ENCODE measurements at regions not wholly inside any gene's neighbourhood (a gene's known extent, or its start where the extent isn't known, plus 50 kb on each side); places are given as distances from the start of the nearest gene placed in this dataset.
"Not testable (repeated sequence)": the region's sequence is repeated elsewhere in the genome, so short reads cannot be mapped to it uniquely, and the experiment has no call there.

DNA sequence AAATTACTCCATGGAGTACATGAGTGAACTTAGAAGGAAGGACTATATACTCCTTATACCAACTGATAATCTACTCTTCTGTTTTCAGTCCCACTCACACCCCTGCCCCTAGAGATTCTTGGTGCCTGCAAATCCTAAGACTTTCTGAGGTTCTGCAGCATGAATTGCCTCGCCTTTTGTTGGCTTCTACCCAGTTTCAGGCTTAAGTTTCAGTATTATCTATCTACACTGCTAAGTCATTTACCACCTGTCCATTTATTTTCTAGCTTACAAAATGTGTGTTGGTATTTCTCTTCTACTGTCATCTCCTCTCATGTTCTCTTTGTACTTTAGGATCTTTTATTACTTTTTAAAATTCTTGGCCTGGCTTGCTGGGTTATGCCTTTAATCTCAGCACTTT, 94.4 kb upstream of the AMOT start:
- Histone ChIP-seq H2AFZ (ENCODE audit: low read length) (no peak overlapping the region), H4K20me1 (ENCODE audit: low read length) (no peaks in the 10 kb centered on the region), H3K36me3 (ENCODE audit: low read depth, low read length) (no peaks in the 10 kb centered on the region), H3K4me2 (ENCODE audit: low read length) (no peak overlapping the region), H3K4me1 (ENCODE audit: insufficient read depth, low read length) (no peaks in the 10 kb centered on the region), H3K4me3 (ENCODE audit: low read length) (no peak overlapping the region), H3K79me2 (ENCODE audit: low read length) (no peaks in the 10 kb centered on the region), H3K9ac (ENCODE audit: low read length) (no peak overlapping the region), H3K9me2 (replicated peaks; ENCODE audit: low read length) (no peaks in the 10 kb centered on the region), H3K27ac (ENCODE audit: low read length) (no peak overlapping the region), H3K9me3 (ENCODE audit: low read length) (no peaks in the 10 kb centered on the region), H3F3A (ENCODE audit: low read length, unreplicated experiment) (no peaks in the 10 kb centered on the region), H3K27me3 (ENCODE audit: low read length) (no peaks in the 10 kb centered on the region)
- POLR2A ChIA-PET (ENCODE audit: unreplicated experiment): no interaction called here
- DNase-seq: no peak
- intact Hi-C loops (cut with micrococcal nuclease): no loop called here
- CTCF ChIA-PET: no interaction called here
- BruUV-seq (replicated peaks): no TSS peak
- ATAC-seq: no peak
- TF ChIP-seq, protein P1, sequence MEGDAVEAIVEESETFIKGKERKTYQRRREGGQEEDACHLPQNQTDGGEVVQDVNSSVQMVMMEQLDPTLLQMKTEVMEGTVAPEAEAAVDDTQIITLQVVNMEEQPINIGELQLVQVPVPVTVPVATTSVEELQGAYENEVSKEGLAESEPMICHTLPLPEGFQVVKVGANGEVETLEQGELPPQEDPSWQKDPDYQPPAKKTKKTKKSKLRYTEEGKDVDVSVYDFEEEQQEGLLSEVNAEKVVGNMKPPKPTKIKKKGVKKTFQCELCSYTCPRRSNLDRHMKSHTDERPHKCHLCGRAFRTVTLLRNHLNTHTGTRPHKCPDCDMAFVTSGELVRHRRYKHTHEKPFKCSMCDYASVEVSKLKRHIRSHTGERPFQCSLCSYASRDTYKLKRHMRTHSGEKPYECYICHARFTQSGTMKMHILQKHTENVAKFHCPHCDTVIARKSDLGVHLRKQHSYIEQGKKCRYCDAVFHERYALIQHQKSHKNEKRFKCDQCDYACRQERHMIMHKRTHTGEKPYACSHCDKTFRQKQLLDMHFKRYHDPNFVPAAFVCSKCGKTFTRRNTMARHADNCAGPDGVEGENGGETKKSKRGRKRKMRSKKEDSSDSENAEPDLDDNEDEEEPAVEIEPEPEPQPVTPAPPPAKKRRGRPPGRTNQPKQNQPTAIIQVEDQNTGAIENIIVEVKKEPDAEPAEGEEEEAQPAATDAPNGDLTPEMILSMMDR (conservative IDR thresholded peaks at IDR 0.05; ENCODE audit: low read depth, low read length): no peak
- TF ChIP-seq EZH2 (IDR thresholded peaks at IDR 0.05; ENCODE audit: low read length, unreplicated experiment): no peak
- TF ChIP-seq EZH2phosphoT487 (IDR thresholded peaks at IDR 0.05; ENCODE audit: borderline replicate concordance, low read length): no peak

DNA sequence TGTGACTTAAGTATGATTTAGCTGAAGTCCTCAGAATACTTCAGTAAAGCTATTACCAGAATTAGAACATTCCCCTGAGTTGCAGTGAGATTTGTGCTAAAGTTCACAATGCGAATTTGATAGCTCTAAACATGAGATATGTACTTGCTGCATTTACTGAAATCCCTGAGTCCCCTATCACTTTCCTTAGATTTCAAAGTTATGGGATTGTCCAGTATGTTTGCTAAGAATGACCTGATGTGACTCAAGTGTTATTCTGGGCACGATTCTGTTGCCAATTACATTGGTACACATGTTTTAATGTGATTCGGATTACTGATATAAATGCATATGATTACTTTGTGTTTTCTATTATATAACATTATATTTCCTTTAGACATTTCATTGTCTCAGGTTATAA, 91.3 kb upstream of the AMOT start:
- ChIA-PET POLR2A (ENCODE audit: unreplicated experiment) (no interaction called here), CTCF (no interaction called here)
- BruUV-seq (replicated peaks): no TSS peak
- Histone ChIP-seq H3K27ac (ENCODE audit: low read length) (no peak overlapping the region), H2AFZ (ENCODE audit: low read length) (no peak overlapping the region), H3K4me1 (ENCODE audit: insufficient read depth, low read length) (no peaks in the 10 kb centered on the region), H3K4me2 (ENCODE audit: low read length) (no peak overlapping the region), H3K4me3 (ENCODE audit: low read length) (no peak overlapping the region), H3K9ac (ENCODE audit: low read length) (no peak overlapping the region), H3F3A (ENCODE audit: low read length, unreplicated experiment) (no peaks in the 10 kb centered on the region), H3K9me3 (ENCODE audit: low read length) (no peaks in the 10 kb centered on the region), H3K36me3 (ENCODE audit: low read depth, low read length) (no peaks in the 10 kb centered on the region), H4K20me1 (ENCODE audit: low read length) (no peaks in the 10 kb centered on the region), H3K79me2 (ENCODE audit: low read length) (no peaks in the 10 kb centered on the region), H3K9me2 (replicated peaks; ENCODE audit: low read length) (no peaks in the 10 kb centered on the region), H3K27me3 (ENCODE audit: low read length) (no peaks in the 10 kb centered on the region)
- no peak for DNase-seq
- TF ChIP-seq EZH2phosphoT487 (IDR thresholded peaks at IDR 0.05; ENCODE audit: borderline replicate concordance, low read length) (no peak), EZH2 (IDR thresholded peaks at IDR 0.05; ENCODE audit: low read length, unreplicated experiment) (no peak)
- TF ChIP-seq, protein P1 (conservative IDR thresholded peaks at IDR 0.05; ENCODE audit: low read depth, low read length): no peak
- intact Hi-C loops (cut with micrococcal nuclease): no loop called here
- ATAC-seq: no peak

DNA sequence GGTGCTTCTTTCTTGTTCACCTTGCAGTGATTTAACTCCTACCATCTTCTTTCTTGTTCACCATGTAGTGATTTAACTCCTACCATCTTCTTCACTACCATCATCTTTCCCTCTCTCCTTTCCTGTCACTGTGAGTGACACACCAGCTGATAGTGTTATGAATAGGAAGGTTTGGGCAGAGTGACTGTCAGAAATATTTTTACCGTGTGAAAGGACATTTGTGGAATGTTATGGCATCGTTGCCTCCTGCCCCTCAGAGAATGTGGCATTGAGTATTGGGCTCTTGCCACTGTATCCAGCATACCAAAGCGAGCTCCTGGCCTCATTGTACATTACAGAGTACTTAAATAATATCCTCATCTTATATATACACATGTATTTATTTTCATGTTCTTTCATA, 90.8 kb upstream of the AMOT start:
- no peak overlapping the region for H3K4me3 ChIP-seq (ENCODE audit: low read length)
- H4K20me1 ChIP-seq (ENCODE audit: low read length): no peaks in the 10 kb centered on the region
- H3F3A ChIP-seq (ENCODE audit: low read length, unreplicated experiment): no peaks in the 10 kb centered on the region
- intact Hi-C loops (cut with micrococcal nuclease): no loop called here
- no peaks in the 10 kb centered on the region for H3K9me3 ChIP-seq (ENCODE audit: low read length)
- ChIA-PET CTCF (no interaction called here), POLR2A (ENCODE audit: unreplicated experiment) (no interaction called here)
- ATAC-seq: no peak
- no peak overlapping the region for H3K9ac ChIP-seq (ENCODE audit: low read length)
- no peak overlapping the region for H3K4me2 ChIP-seq (ENCODE audit: low read length)
- H3K27ac ChIP-seq (ENCODE audit: low read length): no peak overlapping the region
- no peak for DNase-seq
- H3K79me2 ChIP-seq (ENCODE audit: low read length): no peaks in the 10 kb centered on the region
- no peaks in the 10 kb centered on the region for H3K4me1 ChIP-seq (ENCODE audit: insufficient read depth, low read length)
- no peaks in the 10 kb centered on the region for H3K9me2 ChIP-seq (replicated peaks; ENCODE audit: low read length)
- TF ChIP-seq EZH2phosphoT487 (IDR thresholded peaks at IDR 0.05; ENCODE audit: borderline replicate concordance, low read length): no peak
- TF ChIP-seq, protein P1 (conservative IDR thresholded peaks at IDR 0.05; ENCODE audit: low read depth, low read length): no peak
- TF ChIP-seq EZH2 (IDR thresholded peaks at IDR 0.05; ENCODE audit: low read length, unreplicated experiment): no peak
- no peaks in the 10 kb centered on the region for H3K36me3 ChIP-seq (ENCODE audit: low read depth, low read length)
- no peak overlapping the region for H2AFZ ChIP-seq (ENCODE audit: low read length)
- no peaks in the 10 kb centered on the region for H3K27me3 ChIP-seq (ENCODE audit: low read length)
- no TSS peak for BruUV-seq (replicated peaks)

DNA sequence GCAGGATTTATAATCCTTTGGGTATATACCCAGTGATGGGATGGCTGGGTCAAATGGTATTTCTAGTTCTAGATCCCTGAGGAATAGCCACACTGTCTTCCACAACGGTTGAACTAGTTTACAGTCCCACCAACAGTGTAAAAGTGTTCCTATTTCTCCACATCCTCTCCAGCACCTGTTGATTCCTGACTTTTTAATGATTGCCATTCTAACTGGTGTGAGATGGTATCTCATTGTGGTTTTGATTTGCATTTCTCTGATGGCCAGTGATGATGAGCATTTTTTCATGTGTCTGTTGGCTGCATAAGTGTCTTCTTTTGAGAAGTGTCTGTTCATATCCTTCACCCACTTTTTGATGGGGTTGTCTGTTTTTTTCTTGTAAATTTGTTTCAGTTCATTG, 82.8 kb upstream of the AMOT start:
- CTCF ChIA-PET: not testable (repeated sequence)

More for the DNA sequence above, 82.8 kb upstream of the AMOT start:
- H4K20me1 ChIP-seq (ENCODE audit: low read length); intact Hi-C loops (cut with micrococcal nuclease); H3F3A ChIP-seq (ENCODE audit: low read length, unreplicated experiment); H3K9ac ChIP-seq (ENCODE audit: low read length); H3K27ac ChIP-seq (ENCODE audit: low read length); H2AFZ ChIP-seq (ENCODE audit: low read length); BruUV-seq (replicated peaks); H3K36me3 ChIP-seq (ENCODE audit: low read depth, low read length); H3K79me2 ChIP-seq (ENCODE audit: low read length); H3K27me3 ChIP-seq (ENCODE audit: low read length); H3K4me3 ChIP-seq (ENCODE audit: low read length); ATAC-seq; H3K9me2 ChIP-seq (replicated peaks; ENCODE audit: low read length); DNase-seq; H3K9me3 ChIP-seq (ENCODE audit: low read length); H3K4me2 ChIP-seq (ENCODE audit: low read length); H3K4me1 ChIP-seq (ENCODE audit: insufficient read depth, low read length): not testable (repeated sequence)
- POLR2A ChIA-PET (ENCODE audit: unreplicated experiment): interaction anchor here (0.7 kb wide), 1 partner anchor 21 kb away, joined by 5 read pairs; no protein-coding TSS in a partner anchor
